ENCODE measurements at regions not wholly inside any gene's neighbourhood (a gene's known extent, or its start where the extent isn't known, plus 50 kb on each side); places are given as distances from the start of the nearest gene placed in this dataset.

DNA sequence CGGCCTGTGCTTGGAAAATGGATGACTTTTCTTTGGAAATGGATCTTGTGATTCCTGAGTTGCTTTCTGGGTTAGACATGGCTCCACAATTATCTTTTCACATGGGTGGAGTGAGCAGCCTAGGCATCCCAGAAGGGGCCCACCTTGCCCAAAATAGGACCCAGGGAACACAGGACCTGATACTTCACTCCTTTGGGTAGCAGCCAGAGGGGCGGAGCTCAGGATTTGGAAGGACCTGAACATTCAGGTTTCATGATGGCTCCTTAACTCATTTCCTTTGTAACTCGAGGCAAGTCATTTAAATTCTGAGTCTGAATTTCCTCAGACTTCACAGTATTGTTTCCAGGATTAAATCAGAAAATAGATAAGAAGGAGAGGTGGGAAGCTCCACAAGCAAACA lies 178.3 kb upstream of the ZMIZ1 start:
- H3K9ac ChIP-seq (ENCODE audit: low read length) = no peak overlapping the region
- H3K4me2 ChIP-seq (ENCODE audit: low read length) = no peak overlapping the region
- no peaks in the 10 kb centered on the region for H3K9me2 ChIP-seq (ENCODE audit: low read depth, low read length)
- no peaks in the 10 kb centered on the region for H3K4me1 ChIP-seq (ENCODE audit: insufficient read depth, low read length, severe bottlenecking)
- no peak overlapping the region for H3K4me3 ChIP-seq (ENCODE audit: low read depth, low read length, poor library complexity, severe bottlenecking)
- no peaks in the 10 kb centered on the region for H3K27me3 ChIP-seq (ENCODE audit: insufficient read depth, low read length)
- H3K79me2 ChIP-seq (ENCODE audit: insufficient read depth, low read length) = no peaks in the 10 kb centered on the region
- no peak overlapping the region for H3K27ac ChIP-seq (ENCODE audit: low read depth, low read length, poor library complexity, severe bottlenecking)
- TF ChIP-seq, protein P1, sequence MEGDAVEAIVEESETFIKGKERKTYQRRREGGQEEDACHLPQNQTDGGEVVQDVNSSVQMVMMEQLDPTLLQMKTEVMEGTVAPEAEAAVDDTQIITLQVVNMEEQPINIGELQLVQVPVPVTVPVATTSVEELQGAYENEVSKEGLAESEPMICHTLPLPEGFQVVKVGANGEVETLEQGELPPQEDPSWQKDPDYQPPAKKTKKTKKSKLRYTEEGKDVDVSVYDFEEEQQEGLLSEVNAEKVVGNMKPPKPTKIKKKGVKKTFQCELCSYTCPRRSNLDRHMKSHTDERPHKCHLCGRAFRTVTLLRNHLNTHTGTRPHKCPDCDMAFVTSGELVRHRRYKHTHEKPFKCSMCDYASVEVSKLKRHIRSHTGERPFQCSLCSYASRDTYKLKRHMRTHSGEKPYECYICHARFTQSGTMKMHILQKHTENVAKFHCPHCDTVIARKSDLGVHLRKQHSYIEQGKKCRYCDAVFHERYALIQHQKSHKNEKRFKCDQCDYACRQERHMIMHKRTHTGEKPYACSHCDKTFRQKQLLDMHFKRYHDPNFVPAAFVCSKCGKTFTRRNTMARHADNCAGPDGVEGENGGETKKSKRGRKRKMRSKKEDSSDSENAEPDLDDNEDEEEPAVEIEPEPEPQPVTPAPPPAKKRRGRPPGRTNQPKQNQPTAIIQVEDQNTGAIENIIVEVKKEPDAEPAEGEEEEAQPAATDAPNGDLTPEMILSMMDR (IDR thresholded peaks at IDR 0.05; ENCODE audit: low read length) = no peak
- no peak for TF ChIP-seq EZH2 (IDR thresholded peaks at IDR 0.05; ENCODE audit: borderline replicate concordance, low read length)
- H3F3A ChIP-seq (ENCODE audit: insufficient read depth, low read length) = no peaks in the 10 kb centered on the region
- H4K20me1 ChIP-seq (ENCODE audit: insufficient read depth, low read length) = no peaks in the 10 kb centered on the region
- H3K36me3 ChIP-seq (ENCODE audit: insufficient read depth, low read length) = no peaks in the 10 kb centered on the region
- peaks cover 7% of the 10 kb centered on the region; the same call in 1 of the 2 replicates for H3K9me3 ChIP-seq (ENCODE audit: low read length)
- H2AFZ ChIP-seq (ENCODE audit: low read length) = no peak overlapping the region

DNA sequence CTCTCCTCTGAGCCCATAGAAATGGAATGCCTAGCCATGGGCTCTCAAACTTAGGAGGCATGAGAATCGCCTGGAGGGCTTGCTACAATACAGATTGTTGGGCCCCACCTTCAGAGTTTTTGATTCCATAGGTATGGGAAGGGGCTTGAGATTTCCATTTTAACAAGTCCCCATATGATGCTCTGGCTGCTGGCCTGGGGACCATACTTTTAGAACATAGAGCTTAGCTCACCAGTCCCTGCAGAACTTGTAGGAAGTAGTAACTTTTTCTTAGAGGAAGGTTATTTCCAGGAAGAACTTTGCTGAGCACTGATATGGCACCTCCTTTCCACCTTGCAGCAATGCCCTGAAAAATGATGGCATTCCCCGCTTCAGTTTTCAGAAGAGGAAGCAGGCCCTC lies 177.0 kb upstream of the ZMIZ1 start:
- no peaks in the 10 kb centered on the region for H3F3A ChIP-seq (ENCODE audit: insufficient read depth, low read length)
- H3K79me2 ChIP-seq (ENCODE audit: insufficient read depth, low read length) = no peaks in the 10 kb centered on the region
- H3K9ac ChIP-seq (ENCODE audit: low read length) = no peak overlapping the region
- H3K9me3 ChIP-seq (ENCODE audit: low read length) = no peaks in the 10 kb centered on the region
- no peaks in the 10 kb centered on the region for H4K20me1 ChIP-seq (ENCODE audit: insufficient read depth, low read length)
- H3K9me2 ChIP-seq (ENCODE audit: low read depth, low read length) = no peaks in the 10 kb centered on the region
- H3K27me3 ChIP-seq (ENCODE audit: insufficient read depth, low read length) = no peaks in the 10 kb centered on the region
- no peaks in the 10 kb centered on the region for H3K36me3 ChIP-seq (ENCODE audit: insufficient read depth, low read length)
- no peak overlapping the region for H2AFZ ChIP-seq (ENCODE audit: low read length)
- H3K4me1 ChIP-seq (ENCODE audit: insufficient read depth, low read length, severe bottlenecking) = no peaks in the 10 kb centered on the region
- H3K4me2 ChIP-seq (ENCODE audit: low read length) = no peak overlapping the region
- H3K27ac ChIP-seq (ENCODE audit: low read depth, low read length, poor library complexity, severe bottlenecking) = no peak overlapping the region
- no peak overlapping the region for H3K4me3 ChIP-seq (ENCODE audit: low read depth, low read length, poor library complexity, severe bottlenecking)
- no peak for TF ChIP-seq EZH2 (IDR thresholded peaks at IDR 0.05; ENCODE audit: borderline replicate concordance, low read length)
- TF ChIP-seq, protein P1 (IDR thresholded peaks at IDR 0.05; ENCODE audit: low read length) = no peak

DNA sequence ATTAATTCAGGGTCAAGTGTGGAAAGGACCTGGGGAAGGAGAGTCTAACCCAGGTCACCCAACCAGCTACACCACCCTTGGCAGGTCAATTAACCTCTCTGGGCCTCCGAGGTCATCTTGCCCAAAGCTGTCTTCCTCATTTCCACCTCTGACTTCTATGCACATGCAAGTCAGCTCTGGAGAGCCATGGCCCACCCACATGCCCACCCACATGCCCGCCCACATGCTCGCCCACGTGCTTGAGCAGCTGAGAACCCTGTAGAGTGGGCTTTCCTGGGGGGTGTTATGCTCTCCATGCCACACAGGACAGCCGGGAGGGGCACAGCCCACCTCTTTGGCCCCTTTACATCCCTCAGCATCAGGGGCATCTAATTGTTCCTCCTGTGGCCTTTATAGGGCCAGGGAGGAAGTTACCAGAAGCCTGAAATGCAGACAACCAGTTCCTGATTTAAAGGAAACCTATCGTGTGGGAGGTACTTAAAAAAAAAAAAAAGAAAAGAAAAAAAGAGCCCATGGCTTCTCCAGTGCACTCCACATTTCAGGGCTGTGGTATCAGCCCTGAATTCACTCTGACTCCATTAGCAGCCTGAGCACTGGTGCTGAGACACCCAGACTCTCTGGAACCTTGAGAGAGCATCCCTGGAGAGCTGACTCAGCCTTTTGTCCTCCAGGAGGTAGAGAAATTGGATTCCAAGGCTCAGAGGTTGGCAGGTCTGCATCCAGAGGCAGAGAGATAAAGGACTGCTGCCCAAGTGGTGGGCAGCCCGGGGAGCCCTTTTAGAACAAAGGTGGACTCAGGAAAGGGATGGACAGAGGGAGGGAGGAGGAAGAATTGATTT lies 176.2 kb upstream of the ZMIZ1 start:
- Histone ChIP-seq H3K27me3 (ENCODE audit: insufficient read depth, low read length) (no peaks in the 10 kb centered on the region), H3K36me3 (ENCODE audit: insufficient read depth, low read length) (no peaks in the 10 kb centered on the region), H3K4me2 (ENCODE audit: low read length) (no peak overlapping the region), H3K9me3 (ENCODE audit: low read length) (no peaks in the 10 kb centered on the region), H3K4me1 (ENCODE audit: insufficient read depth, low read length, severe bottlenecking) (no peaks in the 10 kb centered on the region), H3K9me2 (ENCODE audit: low read depth, low read length) (no peaks in the 10 kb centered on the region), H3F3A (ENCODE audit: insufficient read depth, low read length) (no peaks in the 10 kb centered on the region), H3K27ac (ENCODE audit: low read depth, low read length, poor library complexity, severe bottlenecking) (no peak overlapping the region), H3K9ac (ENCODE audit: low read length) (no peak overlapping the region), H3K79me2 (ENCODE audit: insufficient read depth, low read length) (no peaks in the 10 kb centered on the region), H3K4me3 (ENCODE audit: low read depth, low read length, poor library complexity, severe bottlenecking) (no peak overlapping the region), H4K20me1 (ENCODE audit: insufficient read depth, low read length) (no peaks in the 10 kb centered on the region), H2AFZ (ENCODE audit: low read length) (no peak overlapping the region)
- no peak for TF ChIP-seq EZH2 (IDR thresholded peaks at IDR 0.05; ENCODE audit: borderline replicate concordance, low read length)
- TF ChIP-seq, protein P1 (IDR thresholded peaks at IDR 0.05; ENCODE audit: low read length) = no peak
